Calu3 (cell line): ENCODE measurements at regions not wholly inside any gene's neighbourhood (a gene's known extent, or its start where the extent isn't known, plus 50 kb on each side); places are given as distances from the start of the nearest gene placed in this dataset.

Experiments used
- BruUV-seq: library from RNA; stranded (reverse); fragments of 400-500 nt; replicated peaks from 2 replicates; lab custom pipeline; 2021; lab: Mats Ljungman, UMichigan
- CTCF ChIA-PET: fragments of 300-600 bp; sonication (Branson Sonifier 250); formaldehyde crosslinking; loops from one replicate; lab custom pipeline; 2022; ENCODE audit warnings: antibody characterized with exemption; lab: Charles Lee
- DNase-seq: peaks from one replicate; pipeline ENCODE4 v3.0.0; 2022
- H3K27ac Mint-ChIP-seq: one replicate; pipeline ENCODE4 v1.8.0; 2022; ENCODE audit warnings: mixed read lengths; ENCODE audit not compliant: unreplicated experiment
- H3K27me3 Mint-ChIP-seq: one replicate; pipeline ENCODE4 v1.8.0; 2022; ENCODE audit warnings: mixed read lengths; ENCODE audit not compliant: unreplicated experiment
- H3K36me3 Mint-ChIP-seq: one replicate; pipeline ENCODE4 v1.8.0; 2022; ENCODE audit warnings: mild to moderate bottlenecking, moderate library complexity, mixed read lengths; ENCODE audit not compliant: insufficient read depth, unreplicated experiment
- H3K4me1 Mint-ChIP-seq: one replicate; pipeline ENCODE4 v1.8.0; 2022; ENCODE audit warnings: mild to moderate bottlenecking, low read depth, mixed read lengths; ENCODE audit not compliant: unreplicated experiment
- H3K4me3 Mint-ChIP-seq: one replicate; pipeline ENCODE4 v1.8.0; 2022; ENCODE audit warnings: mild to moderate bottlenecking, low read depth, moderate library complexity, mixed read lengths; ENCODE audit not compliant: unreplicated experiment
- H3K9me3 Mint-ChIP-seq: one replicate; pipeline ENCODE4 v1.8.0; 2022; ENCODE audit warnings: low read depth, mixed read lengths; ENCODE audit not compliant: unreplicated experiment
- intact Hi-C: fragments of 100-400 bp; cut with micrococcal nuclease; formaldehyde crosslinking; loops from one replicate; pipeline ENCODE4 v1.10.0; 2022; ENCODE audit not compliant: unreplicated experiment
- TF ChIP-seq, protein P1 (sequence below): fragments of 200-600 bp; IDR thresholded peaks from one replicate; pipeline ENCODE4 v1.8.0; 2022; ENCODE audit warnings: antibody characterized with exemption; ENCODE audit not compliant: unreplicated experiment

DNA sequence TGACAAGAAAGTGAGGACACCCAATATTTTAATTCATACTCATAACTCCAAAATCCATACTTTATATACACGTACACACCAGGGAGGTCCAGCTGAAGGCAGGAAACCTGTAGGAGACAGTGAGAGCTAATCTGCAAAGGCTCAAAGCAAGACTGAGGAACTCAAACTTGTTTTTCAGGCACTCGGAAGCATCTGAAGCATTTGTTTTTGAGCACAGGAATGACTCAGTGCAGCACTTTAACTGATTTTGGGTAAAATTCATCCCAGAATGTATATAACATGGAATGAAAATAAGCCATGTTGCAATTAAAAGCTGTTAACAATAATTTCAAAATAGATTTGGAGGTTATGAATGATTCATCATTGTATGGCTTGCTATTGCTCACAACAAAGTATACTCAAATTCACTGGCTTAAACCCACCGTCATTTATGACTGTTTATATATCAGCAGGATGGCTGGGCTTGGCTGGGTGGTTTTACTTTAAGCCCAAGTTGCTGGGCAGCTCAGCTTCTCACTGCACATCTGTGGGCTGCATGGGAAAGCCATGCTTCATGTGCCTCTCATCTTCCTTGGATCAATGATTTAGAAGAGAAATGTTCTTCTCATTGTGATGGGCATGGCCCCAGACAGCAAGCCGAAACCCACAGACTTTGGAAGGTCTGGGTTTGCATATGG lies 177.0 kb downstream of the RFC3 start:
- Mint-ChIP-seq H3K27ac (no peak overlapping the region), H3K36me3 (no peaks in the 10 kb centered on the region), H3K4me3 (no peak overlapping the region), H3K27me3 (no peaks in the 10 kb centered on the region), H3K9me3 (no peaks in the 10 kb centered on the region), H3K4me1 (no peaks in the 10 kb centered on the region)
- intact Hi-C loops: no loop called here
- no TSS peak for BruUV-seq
- CTCF ChIA-PET: no interaction called here
- no peak for DNase-seq
- TF ChIP-seq, protein P1, sequence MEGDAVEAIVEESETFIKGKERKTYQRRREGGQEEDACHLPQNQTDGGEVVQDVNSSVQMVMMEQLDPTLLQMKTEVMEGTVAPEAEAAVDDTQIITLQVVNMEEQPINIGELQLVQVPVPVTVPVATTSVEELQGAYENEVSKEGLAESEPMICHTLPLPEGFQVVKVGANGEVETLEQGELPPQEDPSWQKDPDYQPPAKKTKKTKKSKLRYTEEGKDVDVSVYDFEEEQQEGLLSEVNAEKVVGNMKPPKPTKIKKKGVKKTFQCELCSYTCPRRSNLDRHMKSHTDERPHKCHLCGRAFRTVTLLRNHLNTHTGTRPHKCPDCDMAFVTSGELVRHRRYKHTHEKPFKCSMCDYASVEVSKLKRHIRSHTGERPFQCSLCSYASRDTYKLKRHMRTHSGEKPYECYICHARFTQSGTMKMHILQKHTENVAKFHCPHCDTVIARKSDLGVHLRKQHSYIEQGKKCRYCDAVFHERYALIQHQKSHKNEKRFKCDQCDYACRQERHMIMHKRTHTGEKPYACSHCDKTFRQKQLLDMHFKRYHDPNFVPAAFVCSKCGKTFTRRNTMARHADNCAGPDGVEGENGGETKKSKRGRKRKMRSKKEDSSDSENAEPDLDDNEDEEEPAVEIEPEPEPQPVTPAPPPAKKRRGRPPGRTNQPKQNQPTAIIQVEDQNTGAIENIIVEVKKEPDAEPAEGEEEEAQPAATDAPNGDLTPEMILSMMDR: no peak

DNA sequence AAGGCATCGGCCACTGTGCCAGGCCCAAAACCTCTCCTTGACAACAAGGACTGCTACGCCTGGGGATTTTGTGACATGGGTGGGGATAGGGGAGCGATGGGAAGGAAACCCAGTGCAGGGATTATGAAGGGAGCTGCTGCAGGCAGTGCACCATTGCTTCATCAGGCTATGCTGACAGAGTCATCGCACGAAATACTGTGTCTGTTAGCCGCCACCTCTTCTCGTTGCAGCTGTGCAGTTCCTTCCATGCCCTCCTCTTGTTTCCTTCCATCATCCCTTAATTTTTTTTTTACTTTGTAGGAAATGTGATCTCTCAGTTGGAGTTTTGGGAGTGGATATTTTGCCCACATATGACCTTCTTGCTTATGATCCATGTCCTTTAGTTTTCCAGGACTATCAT lies 178.7 kb downstream of the RFC3 start:
- BruUV-seq: no TSS peak
- Mint-ChIP-seq H3K4me3 (no peak overlapping the region), H3K9me3 (no peaks in the 10 kb centered on the region), H3K4me1 (no peaks in the 10 kb centered on the region), H3K36me3 (no peaks in the 10 kb centered on the region), H3K27ac (no peak overlapping the region), H3K27me3 (no peaks in the 10 kb centered on the region)
- intact Hi-C loops: no loop called here
- DNase-seq: no peak
- TF ChIP-seq, protein P1: no peak
- CTCF ChIA-PET: no interaction called here

DNA sequence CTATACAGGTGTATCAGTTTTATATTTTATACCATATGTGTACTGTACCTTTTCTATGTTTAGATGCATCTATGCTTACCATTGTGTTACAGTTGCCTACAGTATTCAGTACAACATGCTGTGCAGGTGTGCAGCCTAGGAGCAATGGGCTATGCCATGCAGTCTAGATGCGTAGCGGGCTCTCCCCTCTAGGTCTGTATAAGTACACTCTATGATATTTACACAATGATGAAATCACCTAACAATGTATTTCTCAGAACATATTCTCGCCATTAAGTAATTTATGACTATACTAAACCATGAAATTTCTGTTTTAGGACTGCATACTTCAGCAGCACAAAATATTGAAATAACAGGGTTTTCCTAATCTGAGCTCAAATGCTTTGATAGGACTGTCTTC lies 179.6 kb downstream of the RFC3 start:
- no peak overlapping the region for H3K4me3 Mint-ChIP-seq
- no peak overlapping the region for H3K27ac Mint-ChIP-seq
- no peaks in the 10 kb centered on the region for H3K27me3 Mint-ChIP-seq
- no peak for DNase-seq
- intact Hi-C loops: no loop called here
- no peaks in the 10 kb centered on the region for H3K36me3 Mint-ChIP-seq
- H3K9me3 Mint-ChIP-seq: no peaks in the 10 kb centered on the region
- BruUV-seq: no TSS peak
- no peaks in the 10 kb centered on the region for H3K4me1 Mint-ChIP-seq
- CTCF ChIA-PET: interaction anchor here (0.6 kb wide), 1 partner anchor 638 kb away, joined by 3 read pairs; no protein-coding TSS in a partner anchor
- TF ChIP-seq, protein P1: no peak

DNA sequence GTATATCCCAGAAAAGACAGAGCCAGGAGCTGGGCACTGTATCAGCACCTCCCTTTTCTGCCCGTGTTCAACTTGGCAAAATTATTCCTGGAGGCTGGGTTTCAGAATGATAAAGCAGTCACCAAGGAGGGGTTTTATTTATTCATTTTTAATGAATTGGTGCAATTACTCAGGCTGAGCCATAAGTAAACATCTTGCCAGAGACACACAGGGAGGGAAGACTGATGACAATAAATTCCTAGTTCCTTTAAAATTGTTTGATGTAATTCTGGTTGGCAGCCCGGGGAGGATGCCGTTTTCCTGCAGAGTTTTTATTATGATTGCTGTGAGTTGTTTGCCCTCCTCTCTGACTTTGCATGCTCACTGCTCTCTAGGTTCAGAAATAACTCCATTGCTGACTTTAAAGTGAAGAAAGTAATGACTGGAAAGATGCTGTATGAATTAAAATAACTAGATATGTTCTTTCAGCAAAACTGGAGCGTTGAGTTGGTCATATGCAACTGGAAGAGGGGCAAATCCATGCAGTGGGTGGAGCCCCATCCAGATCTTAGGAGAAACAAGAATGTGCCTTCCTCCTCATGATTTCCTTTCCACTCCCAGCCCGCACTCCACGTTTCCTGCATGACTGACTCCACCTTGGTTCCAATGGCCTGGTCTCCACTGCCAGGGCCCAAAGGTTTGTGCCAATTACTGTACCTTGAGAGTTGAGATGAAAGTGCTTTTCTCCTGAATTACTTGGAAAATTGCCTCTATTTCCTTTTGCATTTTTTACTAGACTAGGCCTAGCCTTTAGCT lies 182.1 kb downstream of the RFC3 start:
- no peak for DNase-seq
- BruUV-seq: no TSS peak
- intact Hi-C loops: no loop called here
- TF ChIP-seq, protein P1: no peak
- Mint-ChIP-seq H3K27ac (no peak overlapping the region), H3K9me3 (no peaks in the 10 kb centered on the region), H3K4me3 (no peak overlapping the region), H3K4me1 (no peaks in the 10 kb centered on the region), H3K36me3 (no peaks in the 10 kb centered on the region), H3K27me3 (no peaks in the 10 kb centered on the region)
- CTCF ChIA-PET: no interaction called here
